HepG2 (cell line): ENCODE measurements at regions not wholly inside any gene's neighbourhood (a gene's known extent, or its start where the extent isn't known, plus 50 kb on each side); places are given as distances from the start of the nearest gene placed in this dataset.

ENCODE experiments used
- ATAC-seq: fragments of 200-7000 bp; cut with Tn5 transposase; 3 replicates; pipeline ENCODE4 v1.9.1; 2020; ENCODE audit warnings: mild to moderate bottlenecking, moderate library complexity
- BruUV-seq: library from RNA; stranded (reverse); fragments of 400-500 nt; replicated peaks from 2 replicates; lab custom pipeline; 2021; lab: Mats Ljungman, UMichigan
- CTCF ChIA-PET: fragments of 300-600 bp; formaldehyde crosslinking; extraction: SDS; loops from one replicate; lab custom pipeline; 2021; ENCODE audit warnings: low total read pairs, inconsistent platforms, low intra/inter-chr PET ratio; lab: Yijun Ruan, JAX
- POLR2A ChIA-PET: fragments of 350-600 bp; sonication (Branson Sonifier 250); formaldehyde crosslinking; loops from one replicate; lab custom pipeline; 2020; ENCODE audit warnings: antibody characterized with exemption, inconsistent platforms; lab: Yijun Ruan, JAX
- DNase-seq: peaks from one replicate; pipeline ENCODE4 v3.0.0-alpha.2; 2015; ENCODE audit warnings: low spot score
- FAIRE-seq: peaks from 3 replicates; lab custom pipeline; 2011; peaks lifted over from hg19 to GRCh38; lab: Jason Lieb, UNC
- H2AFZ ChIP-seq: one replicate; pipeline ENCODE4 v1.6.1; 2011; ENCODE audit warnings: low read length, inconsistent platforms
- H3K27ac ChIP-seq: fragments of 300-600 bp; 3 replicates; pipeline ENCODE4 v1.8.0; 2011; ENCODE audit warnings: mixed run types, mild to moderate bottlenecking, mixed read lengths, low read length, inconsistent platforms; ENCODE audit not compliant: insufficient read depth; ENCODE audit errors: extremely low read length
- H3K27me3 ChIP-seq, 2 experiments: fragments of 200-600 bp in 1 of 2; 2 replicates in 1 of 2; 3 replicates in 1 of 2; pipeline versions ENCODE4 v1.6.0 to v1.8.0; 2011; ENCODE audit warnings: low read length in 2 of 2, mild to moderate bottlenecking in 2 of 2, moderate library complexity in 2 of 2, inconsistent platforms in 1 of 2; ENCODE audit not compliant: insufficient read depth in 2 of 2, control insufficient read depth in 1 of 2
- H3K36me3 ChIP-seq, 2 experiments: fragments of 200-600 bp in 1 of 2; replicated peaks in 1 of 2; 2 replicates in 1 of 2; 3 replicates in 1 of 2; pipeline versions ENCODE4 v1.5.1 to v1.8.0; 2011; ENCODE audit warnings: low read length in 2 of 2, inconsistent platforms in 1 of 2; ENCODE audit not compliant: insufficient read depth in 2 of 2, control insufficient read depth in 1 of 2
- H3K4me1 ChIP-seq: 2 replicates; pipeline ENCODE4 v1.5.1; 2012; ENCODE audit warnings: low read length, inconsistent platforms; ENCODE audit not compliant: insufficient read depth
- H3K4me2 ChIP-seq: 2 replicates; pipeline ENCODE4 v1.6.0; 2011; ENCODE audit warnings: low read depth, low read length, inconsistent platforms
- H3K4me3 ChIP-seq, 3 experiments: fragments of 200-600 bp in 1 of 3; sonication (generic), shearing (Covaris generic) in 1 of 3; replicated peaks in 1 of 3; 2 replicates each; pipeline ENCODE4 v1.5.1; 2011 to 2016; ENCODE audit warnings: low read length in 3 of 3, inconsistent platforms in 2 of 3, low read depth in 2 of 3, mild to moderate bottlenecking in 2 of 3, control low read depth in 1 of 3, mixed read lengths in 1 of 3; ENCODE audit not compliant: insufficient read depth in 1 of 3
- H3K79me2 ChIP-seq: one replicate; pipeline ENCODE4 v1.6.1; 2011; ENCODE audit warnings: low read length, inconsistent platforms; ENCODE audit not compliant: insufficient read depth
- H3K9ac ChIP-seq: 2 replicates; pipeline ENCODE4 v1.6.0; 2011; ENCODE audit warnings: mild to moderate bottlenecking, low read depth, low read length, inconsistent platforms; ENCODE audit not compliant: insufficient read depth
- H3K9me3 ChIP-seq: 2 replicates; pipeline ENCODE4 v1.5.1; 2012; ENCODE audit warnings: mild to moderate bottlenecking, low read length
- H4K20me1 ChIP-seq: 2 replicates; pipeline ENCODE4 v1.6.0; 2011; ENCODE audit warnings: inconsistent platforms, mild to moderate bottlenecking, low read length, moderate library complexity; ENCODE audit not compliant: insufficient read depth
- FLYWCH1 ChIP-seq: sonication (generic); formaldehyde crosslinking; IDR thresholded peaks from 2 replicates; pipeline ENCODE4 v1.8.1; 2023; ENCODE audit warnings: mild to moderate bottlenecking, missing genetic modification reagents
- MNT ChIP-seq: fragments of 450-650 bp; IDR thresholded peaks from 2 replicates; pipeline ENCODE4 v1.6.1; 2016
- RFXAP ChIP-seq: sonication (generic); formaldehyde crosslinking; IDR thresholded peaks from 2 replicates; pipeline ENCODE4 v1.4.0; 2020; ENCODE audit warnings: missing genetic modification reagents, borderline replicate concordance
- ZNF10 ChIP-seq: sonication (generic); formaldehyde crosslinking; IDR thresholded peaks from 2 replicates; pipeline ENCODE4 v1.4.0; 2020; ENCODE audit warnings: mild to moderate bottlenecking, low read depth, missing genetic modification reagents, borderline replicate concordance
- ZNF12 ChIP-seq: sonication (generic); formaldehyde crosslinking; IDR thresholded peaks from 2 replicates; pipeline ENCODE4 v1.5.0; 2020; ENCODE audit warnings: missing genetic modification reagents
- ZNF17 ChIP-seq: sonication (generic); formaldehyde crosslinking; IDR thresholded peaks from 2 replicates; pipeline ENCODE4 v1.5.0; 2020; ENCODE audit warnings: mild to moderate bottlenecking, missing genetic modification reagents
- ZNF414 ChIP-seq: sonication (generic); formaldehyde crosslinking; IDR thresholded peaks from 2 replicates; pipeline ENCODE4 v1.5.0; 2020; ENCODE audit warnings: missing genetic modification reagents
- WGBS: methylation state at CpG from one replicate; pipeline ENCODE4 v1.1.6; 2017; ENCODE audit warnings: low lambda C conversion rate; 5-methylcytosine and 5-hydroxymethylcytosine counted together
- in situ Hi-C: cut with HindIII; loops from 2 replicates; pipeline ENCODE4 v1.10.0; 2017; ENCODE audit warnings: low pct_unique_long_range_greater_than_20kb; ENCODE audit not compliant: extremely low pct_ligation_motif_present
- intact Hi-C: fragments of 100-400 bp; cut with micrococcal nuclease; formaldehyde crosslinking; loops from one replicate; pipeline ENCODE4 v1.10.0; 2022; ENCODE audit not compliant: unreplicated experiment
- TF ChIP-seq, protein P1 (sequence below): IDR thresholded peaks from 2 replicates; pipeline ENCODE4 v1.6.1; 2016; ENCODE audit warnings: low read depth, borderline replicate concordance

GRCh38 chr1:221908573-221908972 lies 166.7 kb upstream of the DUSP10 start:
- Histone ChIP-seq H3K27ac (no peak overlapping the region), H3K36me3 (no peaks in the 10 kb centered on the region), H3K9ac (no peak overlapping the region), H2AFZ (no peak overlapping the region), H3K4me3 (no peak overlapping the region)
- ATAC-seq (no peak), FAIRE-seq (no peak)
- POLR2A ChIA-PET: no interaction called here
- WGBS: 5% methylated on average over 4 of the region's 4 CpGs
- intact Hi-C loops: no loop called here
- no peak for TF ChIP-seq ZNF17 (CRISPR knock-in tag)
- no peak for TF ChIP-seq MNT
- no peak for TF ChIP-seq RFXAP (CRISPR knock-in tag)
- TF ChIP-seq, protein P1, sequence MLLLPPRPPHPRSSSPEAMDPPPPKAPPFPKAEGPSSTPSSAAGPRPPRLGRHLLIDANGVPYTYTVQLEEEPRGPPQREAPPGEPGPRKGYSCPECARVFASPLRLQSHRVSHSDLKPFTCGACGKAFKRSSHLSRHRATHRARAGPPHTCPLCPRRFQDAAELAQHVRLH: no peak
- TF ChIP-seq ZNF414: no peak
- no peak for TF ChIP-seq ZNF10 (CRISPR knock-in tag)
- no peak for TF ChIP-seq FLYWCH1 (CRISPR knock-in tag)
- 0 out of 2 replicates have a peak, but pooled peaks have one; percentile 63 for TF ChIP-seq ZNF12 (CRISPR knock-in tag)
- TF ChIP-seq, all 625 proteins: peak for 1
- in situ Hi-C loops: no loop called here
- CTCF ChIA-PET: no interaction called here
- Histone ChIP-seq H3K27me3 (no peaks in the 10 kb centered on the region; a peak in 1 of 5 replicates), H4K20me1 (no peaks in the 10 kb centered on the region), H3K79me2 (no peaks in the 10 kb centered on the region), H3K4me2 (no peak overlapping the region), H3K4me1 (no peaks in the 10 kb centered on the region), H3K9me3 (no peaks in the 10 kb centered on the region)
- BruUV-seq: no TSS peak
- DNase-seq: no peak
